Endothelial cell of umbilical vein (primary cell): ENCODE measurements at regions not wholly inside any gene's neighbourhood (a gene's known extent, or its start where the extent isn't known, plus 50 kb on each side); places are given as distances from the start of the nearest gene placed in this dataset.

Experiments used
- BruUV-seq: library from RNA; stranded (reverse); fragments of 400-500 nt; replicated peaks from 2 replicates; lab custom pipeline; 2021; lab: Mats Ljungman, UMichigan
- CTCF ChIA-PET: fragments of 300-600, 350-600 bp; sonication (Branson Sonifier 250); formaldehyde crosslinking; loops from one replicate; lab custom pipeline; 2021; ENCODE audit warnings: antibody characterized with exemption, inconsistent platforms; lab: Charles Lee
- POLR2A ChIA-PET: fragments of 300-600, 350-600 bp; sonication (Branson Sonifier 250); formaldehyde crosslinking; loops from one replicate; lab custom pipeline; 2021; ENCODE audit warnings: antibody characterized with exemption, inconsistent platforms; lab: Charles Lee
- DNase-seq: peaks from one replicate; pipeline ENCODE4 v3.0.0-alpha.2; 2011; ENCODE audit warnings: low read depth, low spot score
- FAIRE-seq: peaks from 2 replicates; lab custom pipeline; 2011; peaks lifted over from hg19 to GRCh38; lab: Jason Lieb, UNC
- H2AFZ ChIP-seq: 2 replicates; pipeline ENCODE4 v1.6.0; 2012; ENCODE audit warnings: low read depth, low read length, control low read depth, inconsistent platforms
- H3K27ac ChIP-seq: 2 replicates; pipeline ENCODE4 v1.5.1; 2011; ENCODE audit warnings: low read depth, mild to moderate bottlenecking, control low read depth, low read length, moderate library complexity; ENCODE audit not compliant: insufficient read depth
- H3K27me3 ChIP-seq, 2 experiments: 2 replicates each; pipeline versions ENCODE4 v1.6.0 to v1.6.1; 2011; ENCODE audit warnings: low read length in 2 of 2, mixed read lengths in 1 of 2; ENCODE audit not compliant: control insufficient read depth in 2 of 2, insufficient read depth in 2 of 2
- H3K36me3 ChIP-seq, 2 experiments: 2 replicates in 1 of 2; 3 replicates in 1 of 2; pipeline ENCODE4 v1.5.1; 2011; ENCODE audit warnings: low read length in 2 of 2, mild to moderate bottlenecking in 1 of 2, moderate library complexity in 1 of 2; ENCODE audit not compliant: control insufficient read depth in 2 of 2, insufficient read depth in 2 of 2; ENCODE audit errors: extremely low read depth in 1 of 2
- H3K4me1 ChIP-seq: 3 replicates; pipeline ENCODE4 v1.5.1; 2011; ENCODE audit warnings: mild to moderate bottlenecking, low read length; ENCODE audit not compliant: control insufficient read depth, insufficient read depth; ENCODE audit errors: extremely low read depth
- H3K4me2 ChIP-seq: 2 replicates; pipeline ENCODE4 v1.6.1; 2011; ENCODE audit warnings: low read length, control low read depth, mixed read lengths; ENCODE audit not compliant: insufficient read depth
- H3K4me3 ChIP-seq, 3 experiments: fragments of 200-600 bp in 1 of 3; sonication (generic), shearing (Covaris generic) in 1 of 3; replicated peaks in 1 of 3; 2 replicates each; pipeline ENCODE4 v1.5.1; 2011 to 2016; ENCODE audit warnings: control low read depth in 3 of 3, low read length in 3 of 3, mild to moderate bottlenecking in 2 of 3, inconsistent platforms in 1 of 3, low read depth in 1 of 3, moderate library complexity in 1 of 3; ENCODE audit not compliant: insufficient read depth in 1 of 3
- H3K79me2 ChIP-seq: 2 replicates; pipeline ENCODE4 v1.6.0; 2012; ENCODE audit warnings: low read length, inconsistent platforms; ENCODE audit not compliant: control insufficient read depth, insufficient read depth
- H3K9ac ChIP-seq: replicated peaks from 2 replicates; pipeline ENCODE3; 2011; ENCODE audit warnings: low read length, control low read depth; ENCODE audit not compliant: insufficient read depth; ENCODE audit errors: extremely low read depth
- H3K9me1 ChIP-seq: replicated peaks from 3 replicates; pipeline ENCODE4 v1.6.0; 2011; ENCODE audit warnings: mild to moderate bottlenecking, low read length; ENCODE audit not compliant: control insufficient read depth, insufficient read depth; ENCODE audit errors: extremely low read depth
- H3K9me3 ChIP-seq: replicated peaks from 2 replicates; pipeline ENCODE4 v1.5.1; 2012; ENCODE audit warnings: low read length, inconsistent platforms; ENCODE audit not compliant: control insufficient read depth, insufficient read depth
- H4K20me1 ChIP-seq: replicated peaks from 2 replicates; pipeline ENCODE3; 2011; ENCODE audit warnings: mild to moderate bottlenecking, low read length; ENCODE audit not compliant: control insufficient read depth, insufficient read depth; ENCODE audit errors: extremely low read depth
- CTCF ChIP-seq, 2 donors: IDR thresholded peaks; 1 replicate in 1 of 2; 2 replicates in 1 of 2; pipeline ENCODE4 v1.5.1; 2011; ENCODE audit warnings: low read length in 2 of 2, mild to moderate bottlenecking in 2 of 2, moderate library complexity in 2 of 2, control low read depth in 1 of 2, inconsistent platforms in 1 of 2, low read depth in 1 of 2; ENCODE audit not compliant: insufficient read depth in 1 of 2; ENCODE audit errors: extremely low read depth in 1 of 2
- EZH2 ChIP-seq: IDR thresholded peaks from 2 replicates; pipeline ENCODE4 v1.6.1; 2012; ENCODE audit warnings: borderline replicate concordance, low read depth, mild to moderate bottlenecking, moderate library complexity, low read length, inconsistent platforms; ENCODE audit not compliant: severe bottlenecking
- FOS ChIP-seq: IDR thresholded peaks from 2 replicates; pipeline ENCODE4 v1.6.1; 2011; ENCODE audit warnings: mild to moderate bottlenecking, low read length, moderate library complexity, borderline replicate concordance; ENCODE audit not compliant: insufficient read depth
- GATA2 ChIP-seq: IDR thresholded peaks from 2 replicates; pipeline ENCODE4 v1.7.0; 2011; ENCODE audit warnings: low read depth, mild to moderate bottlenecking, moderate library complexity, mixed read lengths, low read length; ENCODE audit not compliant: insufficient read length, insufficient read depth
- JUN ChIP-seq: IDR thresholded peaks from 2 replicates; pipeline ENCODE4 v1.6.1; 2011; ENCODE audit warnings: borderline replicate concordance, low read depth; ENCODE audit not compliant: insufficient read length, insufficient read depth
- MAX ChIP-seq: IDR thresholded peaks from 2 replicates; pipeline ENCODE4 v1.6.1; 2011; ENCODE audit not compliant: insufficient read depth, insufficient read length
- MYC ChIP-seq: IDR thresholded peaks from one replicate; pipeline ENCODE4 v1.6.1; 2011; ENCODE audit warnings: mild to moderate bottlenecking, low read depth, low read length
- POLR2A ChIP-seq: IDR thresholded peaks from 2 replicates; pipeline ENCODE4 v1.6.1; 2012; ENCODE audit warnings: low read depth, mild to moderate bottlenecking, control low read depth, low read length
- POLR2AphosphoS5 ChIP-seq: IDR thresholded peaks from 2 replicates; pipeline ENCODE4 v1.6.1; 2012; ENCODE audit warnings: low read depth, mild to moderate bottlenecking, control low read depth, low read length, moderate library complexity; ENCODE audit not compliant: insufficient read depth
- dilution Hi-C: fragments of 300-500 bp; cut with MboI; formaldehyde crosslinking; loops from one replicate; pipeline ENCODE4 v1.15.0; 2019; ENCODE audit warnings: low sequenced_read_pairs; ENCODE audit not compliant: extremely low pct_ligation_motif_present
- intact Hi-C: fragments of 100-400 bp; cut with micrococcal nuclease; formaldehyde crosslinking; loops from one replicate; pipeline ENCODE4 v1.10.0; 2022

GRCh38 chr20:61043681-61044080, 208.4 kb upstream of the CDH4 start:
- intact Hi-C loops (no loop called here), dilution Hi-C loops (no loop called here)
- no peak overlapping the region for H3K4me3 ChIP-seq
- no peak overlapping the region for H3K9ac ChIP-seq
- no peaks in the 10 kb centered on the region for H3K4me1 ChIP-seq
- H3K27me3 ChIP-seq: no peaks in the 10 kb centered on the region
- H3K9me3 ChIP-seq: peaks cover 13% of the 10 kb centered on the region
- H4K20me1 ChIP-seq: no peaks in the 10 kb centered on the region
- no TSS peak for BruUV-seq
- no peaks in the 10 kb centered on the region for H3K9me1 ChIP-seq
- DNase-seq (no peak), FAIRE-seq (no peak)
- H3K36me3 ChIP-seq: no peaks in the 10 kb centered on the region
- H3K27ac ChIP-seq: no peak overlapping the region
- H3K79me2 ChIP-seq: no peaks in the 10 kb centered on the region
- POLR2A ChIA-PET: no interaction called here
- H2AFZ ChIP-seq: no peak overlapping the region
- CTCF ChIA-PET: no interaction called here
- no peak overlapping the region for H3K4me2 ChIP-seq
- TF ChIP-seq JUN: no peak
- TF ChIP-seq FOS: no peak
- no peak for TF ChIP-seq POLR2AphosphoS5
- no peak for TF ChIP-seq MAX
- TF ChIP-seq POLR2A: no peak
- no peak for TF ChIP-seq GATA2
- TF ChIP-seq EZH2: no peak
- no peak for TF ChIP-seq MYC
- no peak for TF ChIP-seq CTCF (IDR thresholded peaks at IDR 0.05; ENCODE audit: extremely low read depth in 1 of 2, insufficient read depth in 1 of 2, low read depth in 1 of 2, low read length in 2 of 2)
